ENCODE measurements at regions not wholly inside any gene's neighbourhood (a gene's known extent, or its start where the extent isn't known, plus 50 kb on each side); places are given as distances from the start of the nearest gene placed in this dataset.

DNA sequence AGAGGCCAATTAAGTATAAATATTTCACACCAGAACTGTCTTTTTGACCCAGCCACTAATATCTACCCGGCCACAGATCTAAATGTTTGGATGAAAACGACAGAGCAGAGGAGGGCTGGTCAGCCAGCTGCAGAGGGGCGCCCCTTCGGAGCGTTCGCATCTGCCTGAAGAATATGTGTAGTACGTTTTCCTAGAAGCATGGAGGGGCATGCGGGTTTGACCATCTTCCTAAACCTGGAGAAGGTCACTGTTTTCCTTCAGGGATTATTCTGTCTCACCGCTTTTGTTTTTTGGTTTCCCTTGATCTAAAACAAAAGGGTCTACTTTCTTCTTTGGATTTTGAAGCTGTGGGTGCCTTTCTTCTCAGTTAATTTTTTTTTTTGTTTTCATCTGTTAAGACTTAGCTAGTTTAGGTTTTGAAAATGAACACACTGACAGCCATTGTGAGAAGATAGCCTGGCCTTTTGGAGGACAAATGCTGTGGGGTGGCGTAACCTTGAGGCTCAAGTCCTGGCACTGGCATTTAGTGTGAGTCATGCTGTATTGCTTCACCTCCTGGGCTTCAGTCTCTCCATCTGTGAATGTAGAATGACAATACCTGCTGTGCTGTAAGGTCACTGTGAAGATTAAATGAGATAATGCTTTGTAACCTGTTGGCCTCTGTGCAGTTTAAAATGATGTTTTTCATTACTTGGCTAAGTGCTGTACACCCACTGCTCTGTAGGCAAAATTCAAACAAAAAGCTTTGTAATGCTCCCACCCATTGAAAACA is 74.1 kb upstream of the IRF2BP2 start (continued):
- no peak for TF ChIP-seq POLR2AphosphoS2 (IDR thresholded peaks at IDR 0.05; ENCODE audit: low read depth, low read length)
- TF ChIP-seq RNF2 (conservative IDR thresholded peaks at IDR 0.05; ENCODE audit: low read depth): no peak
- 0 out of 2 replicates have a peak, but pooled peaks have one; percentile 21 for TF ChIP-seq DMAP1 (CRISPR knock-in tag; IDR thresholded peaks at IDR 0.05)
- TF ChIP-seq, protein P1, sequence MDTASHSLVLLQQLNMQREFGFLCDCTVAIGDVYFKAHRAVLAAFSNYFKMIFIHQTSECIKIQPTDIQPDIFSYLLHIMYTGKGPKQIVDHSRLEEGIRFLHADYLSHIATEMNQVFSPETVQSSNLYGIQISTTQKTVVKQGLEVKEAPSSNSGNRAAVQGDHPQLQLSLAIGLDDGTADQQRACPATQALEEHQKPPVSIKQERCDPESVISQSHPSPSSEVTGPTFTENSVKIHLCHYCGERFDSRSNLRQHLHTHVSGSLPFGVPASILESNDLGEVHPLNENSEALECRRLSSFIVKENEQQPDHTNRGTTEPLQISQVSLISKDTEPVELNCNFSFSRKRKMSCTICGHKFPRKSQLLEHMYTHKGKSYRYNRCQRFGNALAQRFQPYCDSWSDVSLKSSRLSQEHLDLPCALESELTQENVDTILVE (CRISPR knock-in tag; IDR thresholded peaks at IDR 0.05): peak; percentile 93
- TF ChIP-seq, protein P2, sequence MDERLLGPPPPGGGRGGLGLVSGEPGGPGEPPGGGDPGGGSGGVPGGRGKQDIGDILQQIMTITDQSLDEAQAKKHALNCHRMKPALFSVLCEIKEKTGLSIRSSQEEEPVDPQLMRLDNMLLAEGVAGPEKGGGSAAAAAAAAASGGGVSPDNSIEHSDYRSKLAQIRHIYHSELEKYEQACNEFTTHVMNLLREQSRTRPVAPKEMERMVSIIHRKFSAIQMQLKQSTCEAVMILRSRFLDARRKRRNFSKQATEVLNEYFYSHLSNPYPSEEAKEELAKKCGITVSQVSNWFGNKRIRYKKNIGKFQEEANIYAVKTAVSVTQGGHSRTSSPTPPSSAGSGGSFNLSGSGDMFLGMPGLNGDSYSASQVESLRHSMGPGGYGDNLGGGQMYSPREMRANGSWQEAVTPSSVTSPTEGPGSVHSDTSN (CRISPR knock-in tag; IDR thresholded peaks at IDR 0.05): no peak
- TF ChIP-seq ZNF788 (CRISPR knock-in tag; IDR thresholded peaks at IDR 0.05; ENCODE audit: borderline replicate concordance): peak; percentile 64; the same call in 1 of the 2 replicates
- no peak for TF ChIP-seq SRSF4 (IDR thresholded peaks at IDR 0.05; ENCODE audit: low read depth, low read length, poor library complexity, severe bottlenecking)
- peak; percentile 99 for TF ChIP-seq RCOR2 (CRISPR knock-in tag; IDR thresholded peaks at IDR 0.05)
- no peak for TF ChIP-seq NFIB (CRISPR knock-in tag; IDR thresholded peaks at IDR 0.05; ENCODE audit: borderline replicate concordance)
- no peak for TF ChIP-seq ZNF180 (CRISPR knock-in tag; IDR thresholded peaks at IDR 0.05; ENCODE audit: borderline replicate concordance, low read depth)
- no peak for TF ChIP-seq MBD4 (IDR thresholded peaks at IDR 0.05; ENCODE audit: borderline replicate concordance, low read length)
- TF ChIP-seq ZNF589 (CRISPR knock-in tag; conservative IDR thresholded peaks at IDR 0.05): no peak
- peak; percentile 64; the same call in 1 of the 2 replicates for TF ChIP-seq MYC (CRISPR knock-in tag; IDR thresholded peaks at IDR 0.05; ENCODE audit: borderline replicate concordance)
- TF ChIP-seq, protein P3, sequence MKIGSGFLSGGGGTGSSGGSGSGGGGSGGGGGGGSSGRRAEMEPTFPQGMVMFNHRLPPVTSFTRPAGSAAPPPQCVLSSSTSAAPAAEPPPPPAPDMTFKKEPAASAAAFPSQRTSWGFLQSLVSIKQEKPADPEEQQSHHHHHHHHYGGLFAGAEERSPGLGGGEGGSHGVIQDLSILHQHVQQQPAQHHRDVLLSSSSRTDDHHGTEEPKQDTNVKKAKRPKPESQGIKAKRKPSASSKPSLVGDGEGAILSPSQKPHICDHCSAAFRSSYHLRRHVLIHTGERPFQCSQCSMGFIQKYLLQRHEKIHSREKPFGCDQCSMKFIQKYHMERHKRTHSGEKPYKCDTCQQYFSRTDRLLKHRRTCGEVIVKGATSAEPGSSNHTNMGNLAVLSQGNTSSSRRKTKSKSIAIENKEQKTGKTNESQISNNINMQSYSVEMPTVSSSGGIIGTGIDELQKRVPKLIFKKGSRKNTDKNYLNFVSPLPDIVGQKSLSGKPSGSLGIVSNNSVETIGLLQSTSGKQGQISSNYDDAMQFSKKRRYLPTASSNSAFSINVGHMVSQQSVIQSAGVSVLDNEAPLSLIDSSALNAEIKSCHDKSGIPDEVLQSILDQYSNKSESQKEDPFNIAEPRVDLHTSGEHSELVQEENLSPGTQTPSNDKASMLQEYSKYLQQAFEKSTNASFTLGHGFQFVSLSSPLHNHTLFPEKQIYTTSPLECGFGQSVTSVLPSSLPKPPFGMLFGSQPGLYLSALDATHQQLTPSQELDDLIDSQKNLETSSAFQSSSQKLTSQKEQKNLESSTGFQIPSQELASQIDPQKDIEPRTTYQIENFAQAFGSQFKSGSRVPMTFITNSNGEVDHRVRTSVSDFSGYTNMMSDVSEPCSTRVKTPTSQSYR (CRISPR knock-in tag; IDR thresholded peaks at IDR 0.05; ENCODE audit: borderline replicate concordance): peak; percentile 52; the same call in 1 of the 2 replicates
- TF ChIP-seq, protein P4, sequence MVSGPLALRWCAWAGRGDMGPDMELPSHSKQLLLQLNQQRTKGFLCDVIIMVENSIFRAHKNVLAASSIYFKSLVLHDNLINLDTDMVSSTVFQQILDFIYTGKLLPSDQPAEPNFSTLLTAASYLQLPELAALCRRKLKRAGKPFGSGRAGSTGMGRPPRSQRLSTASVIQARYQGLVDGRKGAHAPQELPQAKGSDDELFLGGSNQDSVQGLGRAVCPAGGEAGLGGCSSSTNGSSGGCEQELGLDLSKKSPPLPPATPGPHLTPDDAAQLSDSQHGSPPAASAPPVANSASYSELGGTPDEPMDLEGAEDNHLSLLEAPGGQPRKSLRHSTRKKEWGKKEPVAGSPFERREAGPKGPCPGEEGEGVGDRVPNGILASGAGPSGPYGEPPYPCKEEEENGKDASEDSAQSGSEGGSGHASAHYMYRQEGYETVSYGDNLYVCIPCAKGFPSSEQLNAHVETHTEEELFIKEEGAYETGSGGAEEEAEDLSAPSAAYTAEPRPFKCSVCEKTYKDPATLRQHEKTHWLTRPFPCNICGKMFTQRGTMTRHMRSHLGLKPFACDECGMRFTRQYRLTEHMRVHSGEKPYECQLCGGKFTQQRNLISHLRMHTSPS (CRISPR knock-in tag; IDR thresholded peaks at IDR 0.05; ENCODE audit: low read depth): peak; percentile 94
- TF ChIP-seq, protein P5, sequence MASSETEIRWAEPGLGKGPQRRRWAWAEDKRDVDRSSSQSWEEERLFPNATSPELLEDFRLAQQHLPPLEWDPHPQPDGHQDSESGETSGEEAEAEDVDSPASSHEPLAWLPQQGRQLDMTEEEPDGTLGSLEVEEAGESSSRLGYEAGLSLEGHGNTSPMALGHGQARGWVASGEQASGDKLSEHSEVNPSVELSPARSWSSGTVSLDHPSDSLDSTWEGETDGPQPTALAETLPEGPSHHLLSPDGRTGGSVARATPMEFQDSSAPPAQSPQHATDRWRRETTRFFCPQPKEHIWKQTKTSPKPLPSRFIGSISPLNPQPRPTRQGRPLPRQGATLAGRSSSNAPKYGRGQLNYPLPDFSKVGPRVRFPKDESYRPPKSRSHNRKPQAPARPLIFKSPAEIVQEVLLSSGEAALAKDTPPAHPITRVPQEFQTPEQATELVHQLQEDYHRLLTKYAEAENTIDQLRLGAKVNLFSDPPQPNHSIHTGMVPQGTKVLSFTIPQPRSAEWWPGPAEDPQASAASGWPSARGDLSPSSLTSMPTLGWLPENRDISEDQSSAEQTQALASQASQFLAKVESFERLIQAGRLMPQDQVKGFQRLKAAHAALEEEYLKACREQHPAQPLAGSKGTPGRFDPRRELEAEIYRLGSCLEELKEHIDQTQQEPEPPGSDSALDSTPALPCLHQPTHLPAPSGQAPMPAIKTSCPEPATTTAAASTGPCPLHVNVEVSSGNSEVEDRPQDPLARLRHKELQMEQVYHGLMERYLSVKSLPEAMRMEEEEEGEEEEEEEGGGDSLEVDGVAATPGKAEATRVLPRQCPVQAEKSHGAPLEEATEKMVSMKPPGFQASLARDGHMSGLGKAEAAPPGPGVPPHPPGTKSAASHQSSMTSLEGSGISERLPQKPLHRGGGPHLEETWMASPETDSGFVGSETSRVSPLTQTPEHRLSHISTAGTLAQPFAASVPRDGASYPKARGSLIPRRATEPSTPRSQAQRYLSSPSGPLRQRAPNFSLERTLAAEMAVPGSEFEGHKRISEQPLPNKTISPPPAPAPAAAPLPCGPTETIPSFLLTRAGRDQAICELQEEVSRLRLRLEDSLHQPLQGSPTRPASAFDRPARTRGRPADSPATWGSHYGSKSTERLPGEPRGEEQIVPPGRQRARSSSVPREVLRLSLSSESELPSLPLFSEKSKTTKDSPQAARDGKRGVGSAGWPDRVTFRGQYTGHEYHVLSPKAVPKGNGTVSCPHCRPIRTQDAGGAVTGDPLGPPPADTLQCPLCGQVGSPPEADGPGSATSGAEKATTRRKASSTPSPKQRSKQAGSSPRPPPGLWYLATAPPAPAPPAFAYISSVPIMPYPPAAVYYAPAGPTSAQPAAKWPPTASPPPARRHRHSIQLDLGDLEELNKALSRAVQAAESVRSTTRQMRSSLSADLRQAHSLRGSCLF (CRISPR knock-in tag; IDR thresholded peaks at IDR 0.05; ENCODE audit: borderline replicate concordance): no peak
